IMR-90 (cell line): ENCODE measurements at regions not wholly inside any gene's neighbourhood (a gene's known extent, or its start where the extent isn't known, plus 50 kb on each side); places are given as distances from the start of the nearest gene placed in this dataset.
A peak's percentile ranks its signal among the peaks of the same experiment; 100 is the strongest.

Experiments
- ATAC-seq: fragments of 200-7000 bp; cut with Tn5 transposase; 2 replicates; pipeline ENCODE4 v1.9.1; 2020; ENCODE audit warnings: low read depth, mild to moderate bottlenecking, moderate library complexity
- BruUV-seq: library from RNA; stranded (reverse); fragments of 400-500 nt; replicated peaks from 2 replicates; lab custom pipeline; 2021; lab: Mats Ljungman, UMichigan
- CTCF ChIA-PET: fragments of 300-600 bp; formaldehyde crosslinking; extraction: SDS; loops from one replicate; lab custom pipeline; 2021; ENCODE audit warnings: antibody characterized with exemption; lab: Yijun Ruan, JAX
- POLR2A ChIA-PET: fragments of 300-600 bp; sonication (Branson Sonifier 250); formaldehyde crosslinking; loops from one replicate; lab custom pipeline; 2022; ENCODE audit warnings: antibody characterized with exemption; ENCODE audit not compliant: unreplicated experiment; lab: Charles Lee
- DNase-seq: peaks from one replicate; pipeline ENCODE4 v3.0.0; 2013
- H2AFZ ChIP-seq: replicated peaks from 2 replicates; pipeline ENCODE3; 2013; ENCODE audit warnings: low read length, mild to moderate bottlenecking; ENCODE audit not compliant: poor library complexity
- H2AK5ac ChIP-seq: 2 replicates; pipeline ENCODE4 v1.6.1; 2013; ENCODE audit warnings: low read depth, low read length, inconsistent platforms
- H2AK9ac ChIP-seq: replicated peaks from 2 replicates; pipeline ENCODE3; 2013; ENCODE audit warnings: mild to moderate bottlenecking, low read depth, low read length, moderate library complexity; ENCODE audit not compliant: poor library complexity
- H2BK120ac ChIP-seq: 2 replicates; pipeline ENCODE4 v1.6.1; 2013; ENCODE audit warnings: low read depth, low read length, inconsistent platforms
- H2BK15ac ChIP-seq: 3 replicates; pipeline ENCODE4 v1.6.1; 2013; ENCODE audit warnings: low read depth, low read length, inconsistent platforms
- H2BK20ac ChIP-seq: 2 replicates; pipeline ENCODE4 v1.6.1; 2013; ENCODE audit warnings: low read depth, mild to moderate bottlenecking, inconsistent platforms, low read length, moderate library complexity
- H2BK5ac ChIP-seq: 2 replicates; pipeline ENCODE4 v1.6.1; 2013; ENCODE audit warnings: mild to moderate bottlenecking, low read depth, low read length, inconsistent platforms; ENCODE audit not compliant: poor library complexity, severe bottlenecking
- H3K14ac ChIP-seq: replicated peaks from 2 replicates; pipeline ENCODE4 v1.6.1; 2013; ENCODE audit warnings: low read depth, low read length, inconsistent platforms
- H3K18ac ChIP-seq: 2 replicates; pipeline ENCODE4 v1.6.1; 2013; ENCODE audit warnings: low read depth, low read length, control low read depth
- H3K23ac ChIP-seq: 2 replicates; pipeline ENCODE4 v1.6.1; 2013; ENCODE audit warnings: low read depth, low read length, inconsistent platforms
- H3K27ac ChIP-seq: 2 replicates; pipeline ENCODE4 v1.5.1; 2013; ENCODE audit warnings: mild to moderate bottlenecking, control low read depth, low read length; ENCODE audit not compliant: insufficient read depth
- H3K27me3 ChIP-seq: 2 replicates; pipeline ENCODE4 v1.6.1; 2013; ENCODE audit warnings: low read length; ENCODE audit not compliant: control insufficient read depth, insufficient read depth
- H3K36me3 ChIP-seq: 2 replicates; pipeline ENCODE4 v1.6.1; 2013; ENCODE audit warnings: low read length, mixed read lengths; ENCODE audit not compliant: control insufficient read depth, insufficient read depth
- H3K4ac ChIP-seq: 2 replicates; pipeline ENCODE4 v1.6.1; 2013; ENCODE audit warnings: low read depth, low read length, inconsistent platforms
- H3K4me1 ChIP-seq: 2 replicates; pipeline ENCODE4 v1.6.1; 2013; ENCODE audit warnings: low read length, mixed read lengths; ENCODE audit not compliant: control insufficient read depth, insufficient read depth
- H3K4me2 ChIP-seq: 2 replicates; pipeline ENCODE4 v1.6.1; 2013; ENCODE audit warnings: low read depth, mild to moderate bottlenecking, control low read depth, low read length, moderate library complexity
- H3K4me3 ChIP-seq: 2 replicates; pipeline ENCODE4 v1.5.1; 2013; ENCODE audit warnings: low read depth, mild to moderate bottlenecking, control low read depth, low read length, moderate library complexity; ENCODE audit not compliant: insufficient read depth
- H3K56ac ChIP-seq: 2 replicates; pipeline ENCODE4 v1.6.1; 2013; ENCODE audit warnings: low read length, inconsistent platforms; ENCODE audit not compliant: insufficient read depth; ENCODE audit errors: extremely low read depth
- H3K79me1 ChIP-seq, 2 experiments: 2 replicates each; pipeline ENCODE4 v1.6.1; 2013; ENCODE audit warnings: low read length in 2 of 2, inconsistent platforms in 1 of 2, low read depth in 1 of 2
- H3K9ac ChIP-seq: 2 replicates; pipeline ENCODE4 v1.6.1; 2013; ENCODE audit warnings: low read depth, low read length, control low read depth
- H3K9me1 ChIP-seq: 2 replicates; pipeline ENCODE4 v1.6.1; 2013; ENCODE audit warnings: low read length, inconsistent platforms; ENCODE audit not compliant: insufficient read depth
- H3K9me3 ChIP-seq: 2 replicates; pipeline ENCODE4 v1.6.1; 2013; ENCODE audit warnings: low read length; ENCODE audit not compliant: control insufficient read depth, insufficient read depth
- H4K20me1 ChIP-seq: 2 replicates; pipeline ENCODE4 v1.6.1; 2013; ENCODE audit warnings: low read length, inconsistent platforms; ENCODE audit not compliant: insufficient read depth
- H4K5ac ChIP-seq: 2 replicates; pipeline ENCODE4 v1.6.1; 2013; ENCODE audit warnings: mild to moderate bottlenecking, low read depth, low read length, control low read depth
- H4K8ac ChIP-seq, 2 experiments: 2 replicates each; pipeline ENCODE4 v1.6.1; 2013; ENCODE audit warnings: low read depth in 2 of 2, low read length in 2 of 2, control low read depth in 1 of 2, inconsistent platforms in 1 of 2
- H4K91ac ChIP-seq: 2 replicates; pipeline ENCODE4 v1.6.1; 2013; ENCODE audit warnings: low read depth, low read length, inconsistent platforms; ENCODE audit not compliant: insufficient read depth
- CTCF ChIP-seq: conservative IDR thresholded peaks from 2 replicates; pipeline ENCODE4 v1.5.1; 2012; ENCODE audit warnings: mild to moderate bottlenecking, low read depth, low read length, improper control_type of control experiment
- RAD21 ChIP-seq: IDR thresholded peaks from 2 replicates; pipeline ENCODE4 v1.6.1; 2012; ENCODE audit warnings: low read length, improper control_type of control experiment
- USF2 ChIP-seq: fragments of 150-350 bp; IDR thresholded peaks from 2 replicates; pipeline ENCODE4 v1.6.1; 2017; ENCODE audit warnings: mild to moderate bottlenecking, antibody characterized with exemption, low read length, low read depth
- WGBS, 2 experiments: methylation state at CpG; one replicate each; pipeline versions ENCODE4 v1.1.5 to v1.1.7; 2013; ENCODE audit warnings: missing lambda C conversion rate in 2 of 2; ENCODE audit not compliant: insufficient read length in 1 of 2; ENCODE audit errors: extremely low coverage in 2 of 2; 5-methylcytosine and 5-hydroxymethylcytosine counted together
- dilution Hi-C: fragments of 300-500 bp; cut with HindIII; formaldehyde crosslinking; loops from one replicate; pipeline ENCODE4 v1.14.3; 2018; ENCODE audit warnings: low sequenced_read_pairs; ENCODE audit not compliant: unreplicated experiment
- in situ Hi-C: fragments of 300-500 bp; cut with MboI; formaldehyde crosslinking; loops from 3 replicates; pipeline ENCODE4 v1.14.3; 2019; ENCODE audit warnings: low sequenced_read_pairs, inconsistent platforms, mixed read lengths
- intact Hi-C: fragments of 100-400 bp; cut with micrococcal nuclease; formaldehyde crosslinking; loops from 2 replicates; pipeline ENCODE4 v1.10.0; 2022

- Histone ChIP-seq H2AFZ (no peak overlapping the region), H2BK120ac (no peak overlapping the region), H3K9ac (no peak overlapping the region), H3K9me3 (no peaks in the 10 kb centered on the region), H3K4ac (no peak overlapping the region), H3K14ac (no peak overlapping the region), H3K36me3 (no peaks in the 10 kb centered on the region), H3K79me1 (no peaks in the 10 kb centered on the region), H3K9me1 (no peaks in the 10 kb centered on the region), H2BK5ac (no peak overlapping the region), H2BK20ac (no peak overlapping the region), H3K4me3 (no peak overlapping the region), H3K27me3 (peaks cover 5% of the 10 kb centered on the region; the same call in 1 of the 2 replicates), H3K23ac (no peak overlapping the region), H2BK15ac (no peak overlapping the region), H4K8ac (no peak overlapping the region), H4K5ac (no peak overlapping the region), H4K91ac (no peak overlapping the region), H3K4me1 (no peaks in the 10 kb centered on the region), H4K20me1 (no peaks in the 10 kb centered on the region), H3K18ac (no peak overlapping the region), H3K56ac (no peak overlapping the region), H3K27ac (no peak overlapping the region), H3K4me2 (no peak overlapping the region), H2AK5ac (no peak overlapping the region), H2AK9ac (no peak overlapping the region)
- CTCF ChIA-PET, result no interaction called here
- intact Hi-C loops, result loop anchor here (5.0 kb wide), 1 partner anchor 616 kb away; no protein-coding TSS in a partner anchor
- DNase-seq, result peak; percentile 6
- dilution Hi-C loops, result no loop called here
- no CpG with 5 or more reads among the region's 6 CpGs for WGBS, 2 experiments
- in situ Hi-C loops, result loop anchor here (5.0 to 25.0 kb wide), 3 partner anchors 541 to 746 kb away; partner anchors contain the start of gene GFM1
- no peak for ATAC-seq
- POLR2A ChIA-PET, result no interaction called here
- peak; percentile 56 for TF ChIP-seq RAD21
- TF ChIP-seq CTCF, result peak; percentile 43
- TF ChIP-seq USF2, result no peak
- BruUV-seq, result no TSS peak
These were observed 464.9 kb downstream of the MFSD1 start for GRCh38 chr3:159266779-159267178.
